KMS-11 (cell line): ENCODE measurements at regions not wholly inside any gene's neighbourhood (a gene's known extent, or its start where the extent isn't known, plus 50 kb on each side); places are given as distances from the start of the nearest gene placed in this dataset.

Source experiments
- H2AFZ ChIP-seq: fragments of 200-600 bp; sonication (generic); 2 replicates; pipeline ENCODE4 v1.6.1; 2016; ENCODE audit warnings: antibody characterized with exemption, mixed run types, low read depth
- H3K27ac ChIP-seq: fragments of 200-600 bp; sonication (generic); 2 replicates; pipeline ENCODE4 v1.6.1; 2016; ENCODE audit warnings: mild to moderate bottlenecking, mixed run types
- H3K27me3 ChIP-seq: fragments of 200-600 bp; sonication (generic); 2 replicates; pipeline ENCODE4 v1.6.1; 2017; ENCODE audit warnings: mild to moderate bottlenecking, low read depth, mixed run types, moderate library complexity; ENCODE audit not compliant: insufficient read depth
- H3K36me3 ChIP-seq: fragments of 200-600 bp; sonication (generic); 2 replicates; pipeline ENCODE4 v1.6.1; 2017; ENCODE audit warnings: mild to moderate bottlenecking, mixed run types; ENCODE audit not compliant: insufficient read depth
- H3K4me1 ChIP-seq: fragments of 200-600 bp; sonication (generic); 2 replicates; pipeline ENCODE4 v1.6.1; 2016; ENCODE audit warnings: mild to moderate bottlenecking, low read depth, mixed run types; ENCODE audit not compliant: poor library complexity, severe bottlenecking
- H3K4me2 ChIP-seq: fragments of 200-600 bp; sonication (generic); 2 replicates; pipeline ENCODE4 v1.7.0; 2016; ENCODE audit warnings: mild to moderate bottlenecking, mixed run types
- H3K4me3 ChIP-seq: fragments of 200-600 bp; sonication (generic); IDR thresholded peaks from 2 replicates; pipeline ENCODE4 v1.6.1; 2017; ENCODE audit warnings: low read depth, low read length, mixed read lengths; ENCODE audit not compliant: insufficient read depth
- H3K79me2 ChIP-seq: fragments of 200-600 bp; sonication (generic); 2 replicates; pipeline ENCODE4 v1.6.1; 2016; ENCODE audit warnings: low read depth, mixed run types; ENCODE audit not compliant: insufficient read depth
- H3K9ac ChIP-seq: fragments of 200-600 bp; sonication (generic); 2 replicates; pipeline ENCODE4 v1.6.1; 2016; ENCODE audit warnings: mild to moderate bottlenecking, mixed run types
- H4K20me1 ChIP-seq: fragments of 200-600 bp; sonication (generic); 2 replicates; pipeline ENCODE4 v1.6.1; 2016; ENCODE audit warnings: mild to moderate bottlenecking, mixed run types; ENCODE audit not compliant: insufficient read depth
- CTCF ChIP-seq: fragments of 200-600 bp; sonication (generic); conservative IDR thresholded peaks from 2 replicates; pipeline ENCODE4 v1.6.1; 2017; ENCODE audit warnings: low read depth, mild to moderate bottlenecking, antibody characterized with exemption, low read length, moderate library complexity, mixed read lengths

- peaks cover 3% of the 10 kb centered on the region; the same call in 1 of the 2 replicates for H3K27me3 ChIP-seq
- no peaks in the 10 kb centered on the region for H3K36me3 ChIP-seq
- H3K4me1 ChIP-seq: no peaks in the 10 kb centered on the region
- no peak overlapping the region for H3K4me2 ChIP-seq
- no peak overlapping the region for H3K4me3 ChIP-seq
- no peak for TF ChIP-seq CTCF
- H2AFZ ChIP-seq: no peak overlapping the region
- no peaks in the 10 kb centered on the region for H3K79me2 ChIP-seq
- no peak overlapping the region for H3K27ac ChIP-seq
- H4K20me1 ChIP-seq: no peaks in the 10 kb centered on the region
- no peak overlapping the region for H3K9ac ChIP-seq
Measured at GRCh38 chr22:27624042-27624441, 177.5 kb downstream of the MN1 start.

- Histone ChIP-seq H2AFZ (no peak overlapping the region), H3K4me3 (no peak overlapping the region), H3K27me3 (peaks cover 3% of the 10 kb centered on the region; the same call in 1 of the 2 replicates)
Measured at GRCh38 chr22:27624705-27625104, 176.9 kb downstream of the MN1 start.

GRCh38 chr22:27625769-27626674 lies 175.5 kb downstream of the MN1 start:
- Histone ChIP-seq H3K4me1 (no peaks in the 10 kb centered on the region), H3K4me3 (no peak overlapping the region), H2AFZ (no peak overlapping the region), H3K9ac (no peak overlapping the region), H3K36me3 (no peaks in the 10 kb centered on the region), H3K79me2 (no peaks in the 10 kb centered on the region), H3K27ac (no peak overlapping the region), H3K4me2 (no peak overlapping the region), H3K27me3 (peaks cover 3% of the 10 kb centered on the region; the same call in 1 of the 2 replicates), H4K20me1 (no peaks in the 10 kb centered on the region)
- no peak for TF ChIP-seq CTCF

More at GRCh38 chr22:27624705-27625104, 176.9 kb downstream of the MN1 start:
- Histone ChIP-seq H3K36me3 (no peaks in the 10 kb centered on the region), H3K27ac (no peak overlapping the region), H4K20me1 (no peaks in the 10 kb centered on the region), H3K79me2 (no peaks in the 10 kb centered on the region), H3K9ac (no peak overlapping the region), H3K4me2 (no peak overlapping the region), H3K4me1 (no peaks in the 10 kb centered on the region)
- TF ChIP-seq CTCF: no peak

GRCh38 chr22:27626675-27627443 lies 174.7 kb downstream of the MN1 start:
- no peaks in the 10 kb centered on the region for H3K4me1 ChIP-seq
- no peak overlapping the region for H3K9ac ChIP-seq
- H3K27ac ChIP-seq: no peak overlapping the region
- no peak overlapping the region for H3K4me3 ChIP-seq
- H3K4me2 ChIP-seq: no peak overlapping the region
- no peak for TF ChIP-seq CTCF
- peaks cover 3% of the 10 kb centered on the region; the same call in 1 of the 2 replicates for H3K27me3 ChIP-seq
- H3K36me3 ChIP-seq: no peaks in the 10 kb centered on the region
- H3K79me2 ChIP-seq: no peaks in the 10 kb centered on the region
- H2AFZ ChIP-seq: no peak overlapping the region
- no peaks in the 10 kb centered on the region for H4K20me1 ChIP-seq
